Forelimb muscle (tissue), 1 donor: ENCODE measurements at regions not wholly inside any gene's neighbourhood (a gene's known extent, or its start where the extent isn't known, plus 50 kb on each side); places are given as distances from the start of the nearest gene placed in this dataset.
"Not testable (repeated sequence)": the region's sequence is repeated elsewhere in the genome, so short reads cannot be mapped to it uniquely, and the experiment has no call there.

Source experiments
- DNase-seq: peaks from one replicate; pipeline ENCODE4 v3.0.0-alpha.2; 2013; ENCODE audit warnings: low read depth

- no peak for DNase-seq
Observed at GRCh38 chr2:8249141-8249540, 432.7 kb upstream of the ID2 start.

GRCh38 chr2:8249769-8250168, 432.1 kb upstream of the ID2 start:
- DNase-seq: no peak

- DNase-seq: not testable (repeated sequence)
Observed at GRCh38 chr2:8250290-8250689, 431.6 kb upstream of the ID2 start.

GRCh38 chr2:8251291-8251690, 430.6 kb upstream of the ID2 start:
- no peak for DNase-seq

- no peak for DNase-seq
Observed at GRCh38 chr2:8251856-8252255, 430.0 kb upstream of the ID2 start.

- no peak for DNase-seq
Observed at GRCh38 chr2:8252997-8253694, 428.7 kb upstream of the ID2 start.

GRCh38 chr2:8253781-8254180, 428.1 kb upstream of the ID2 start:
- no peak for DNase-seq

- not testable (repeated sequence) for DNase-seq
Observed at GRCh38 chr2:8254214-8254613, 427.6 kb upstream of the ID2 start.

GRCh38 chr2:8254791-8255447, 426.9 kb upstream of the ID2 start:
- DNase-seq: no peak

- no peak for DNase-seq
Observed at GRCh38 chr2:8255448-8255800, 426.4 kb upstream of the ID2 start.

GRCh38 chr2:8256905-8257304, 425.0 kb upstream of the ID2 start:
- no peak for DNase-seq

- DNase-seq: no peak
Observed at GRCh38 chr2:8257502-8257901, 424.4 kb upstream of the ID2 start.

- DNase-seq: no peak
Observed at GRCh38 chr2:8258406-8258805, 423.4 kb upstream of the ID2 start.

- DNase-seq: no peak
Observed at GRCh38 chr2:8259106-8259840, 422.6 kb upstream of the ID2 start.

- DNase-seq: no peak
Observed at GRCh38 chr2:8259841-8260178, 422.0 kb upstream of the ID2 start.

GRCh38 chr2:8260213-8260612, 421.6 kb upstream of the ID2 start:
- no peak for DNase-seq

- no peak for DNase-seq
Observed at GRCh38 chr2:8263901-8264300, 418.0 kb upstream of the ID2 start.

GRCh38 chr2:8264981-8265380, 416.9 kb upstream of the ID2 start:
- no peak for DNase-seq

GRCh38 chr2:8265476-8266226, 416.2 kb upstream of the ID2 start:
- no peak for DNase-seq

GRCh38 chr2:8266563-8266962, 415.3 kb upstream of the ID2 start:
- no peak for DNase-seq

GRCh38 chr2:8267048-8267447, 414.8 kb upstream of the ID2 start:
- no peak for DNase-seq

- no peak for DNase-seq
Observed at GRCh38 chr2:8267721-8268120, 414.1 kb upstream of the ID2 start.
